PC-9 (cell line): ENCODE measurements at regions not wholly inside any gene's neighbourhood (a gene's known extent, or its start where the extent isn't known, plus 50 kb on each side); places are given as distances from the start of the nearest gene placed in this dataset.

ENCODE experiments used
- EZH2 ChIP-seq: fragments of 200-600 bp; sonication (generic); IDR thresholded peaks from 2 replicates; pipeline ENCODE4 v1.8.0; 2017; ENCODE audit warnings: antibody characterized with exemption, low read depth
- TF ChIP-seq, protein P1 (sequence below): fragments of 200-600 bp; sonication (generic); conservative IDR thresholded peaks from 2 replicates; pipeline ENCODE4 v1.6.1; 2017; ENCODE audit warnings: mixed run types, antibody characterized with exemption, mild to moderate bottlenecking, moderate library complexity

DNA sequence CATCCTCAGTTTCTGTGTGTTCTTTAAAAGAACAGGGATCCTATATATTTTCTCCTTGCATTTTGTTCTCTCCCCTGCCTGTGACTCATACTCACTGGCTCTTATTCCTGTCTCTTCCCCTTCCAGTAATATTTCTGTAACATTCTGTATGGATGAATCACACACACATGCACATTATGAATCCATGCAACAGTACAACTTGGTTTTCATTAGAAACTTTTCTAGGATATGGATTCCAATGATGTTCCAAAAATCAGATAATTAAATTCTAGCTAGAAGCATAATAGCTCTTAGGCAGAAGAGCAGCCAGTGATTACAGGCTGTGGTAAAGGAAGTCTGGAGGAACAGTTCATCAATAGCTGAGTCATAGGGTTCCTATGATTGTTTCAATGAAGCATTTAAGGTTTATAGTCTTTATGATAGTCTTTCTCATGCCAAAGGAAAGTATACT, 119.6 kb upstream of the PMFBP1 start:
- TF ChIP-seq, protein P1, sequence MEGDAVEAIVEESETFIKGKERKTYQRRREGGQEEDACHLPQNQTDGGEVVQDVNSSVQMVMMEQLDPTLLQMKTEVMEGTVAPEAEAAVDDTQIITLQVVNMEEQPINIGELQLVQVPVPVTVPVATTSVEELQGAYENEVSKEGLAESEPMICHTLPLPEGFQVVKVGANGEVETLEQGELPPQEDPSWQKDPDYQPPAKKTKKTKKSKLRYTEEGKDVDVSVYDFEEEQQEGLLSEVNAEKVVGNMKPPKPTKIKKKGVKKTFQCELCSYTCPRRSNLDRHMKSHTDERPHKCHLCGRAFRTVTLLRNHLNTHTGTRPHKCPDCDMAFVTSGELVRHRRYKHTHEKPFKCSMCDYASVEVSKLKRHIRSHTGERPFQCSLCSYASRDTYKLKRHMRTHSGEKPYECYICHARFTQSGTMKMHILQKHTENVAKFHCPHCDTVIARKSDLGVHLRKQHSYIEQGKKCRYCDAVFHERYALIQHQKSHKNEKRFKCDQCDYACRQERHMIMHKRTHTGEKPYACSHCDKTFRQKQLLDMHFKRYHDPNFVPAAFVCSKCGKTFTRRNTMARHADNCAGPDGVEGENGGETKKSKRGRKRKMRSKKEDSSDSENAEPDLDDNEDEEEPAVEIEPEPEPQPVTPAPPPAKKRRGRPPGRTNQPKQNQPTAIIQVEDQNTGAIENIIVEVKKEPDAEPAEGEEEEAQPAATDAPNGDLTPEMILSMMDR = no peak
- TF ChIP-seq EZH2 = no peak
